Frontal cortex (tissue), 3 donors: ENCODE measurements at regions not wholly inside any gene's neighbourhood (a gene's known extent, or its start where the extent isn't known, plus 50 kb on each side); places are given as distances from the start of the nearest gene placed in this dataset.

Source experiments
- DNase-seq, 2 donors: peaks; one replicate each; pipeline ENCODE4 v3.0.0; 2012; ENCODE audit warnings: low spot score in 2 of 2
- FAIRE-seq: peaks from 2 replicates; lab custom pipeline; 2012; peaks lifted over from hg19 to GRCh38; lab: Jason Lieb, UNC
- donor health status: control.
- donor health status: control.
- donor health status: control.

DNA sequence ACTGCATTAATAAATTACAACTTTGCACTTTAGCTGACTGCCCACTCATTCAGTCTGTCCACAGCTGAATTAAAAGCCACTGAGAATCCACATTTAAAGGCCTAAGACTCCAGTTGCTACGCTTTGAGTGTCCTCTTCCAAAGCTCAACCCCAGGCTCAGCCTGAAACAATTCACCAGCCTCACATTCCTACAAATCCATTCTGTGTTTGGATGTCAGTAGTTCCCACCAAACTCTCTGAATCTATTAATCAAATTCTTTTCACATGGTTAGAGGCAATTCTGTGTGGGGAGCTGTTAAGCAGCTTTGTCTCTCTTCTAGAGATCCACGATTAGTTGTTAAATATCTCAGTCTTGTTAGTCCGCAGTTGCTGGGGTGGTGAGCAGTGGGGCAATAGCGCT lies 116.8 kb upstream of the UBE2E2 start:
- FAIRE-seq (no peak), DNase-seq (no peak)

DNA sequence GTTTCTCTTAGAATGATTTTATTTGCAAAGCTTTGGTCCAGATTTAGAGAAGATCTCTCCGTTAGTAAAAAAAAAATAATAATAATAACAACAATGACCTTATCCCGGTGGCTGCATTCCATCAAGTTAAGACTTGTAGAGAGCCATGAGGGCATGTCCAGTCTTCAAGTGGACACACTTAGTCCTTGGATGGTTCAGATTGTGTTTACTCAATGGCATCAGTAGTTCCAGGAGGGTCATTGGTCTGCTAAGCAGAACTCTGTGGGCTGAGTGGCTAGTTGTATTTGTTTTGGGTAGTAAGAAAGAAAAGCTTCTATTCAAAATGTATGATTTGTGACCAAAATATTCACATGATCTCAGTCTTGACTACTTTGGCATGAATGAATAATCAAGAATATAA lies 116.3 kb upstream of the UBE2E2 start:
- DNase-seq (no peak), FAIRE-seq (no peak)

DNA sequence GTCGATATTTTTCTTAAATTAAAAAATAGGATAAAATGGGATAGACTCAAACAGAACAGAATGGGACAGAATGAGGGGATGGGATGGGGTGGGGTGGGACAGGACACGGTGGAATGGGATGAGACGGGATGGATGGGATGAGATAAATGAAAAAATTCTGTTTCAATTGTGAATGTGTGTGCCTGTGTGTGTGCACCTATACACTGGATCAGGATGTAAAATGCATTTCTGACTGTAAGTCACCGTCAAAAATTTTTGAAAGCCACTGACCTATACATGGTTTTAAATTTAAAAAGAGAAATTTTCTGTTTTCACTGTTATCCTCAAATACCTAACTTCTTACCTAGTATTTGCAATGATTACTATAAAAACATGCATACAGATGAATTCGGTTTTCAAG lies 108.7 kb upstream of the UBE2E2 start:
- no peak for FAIRE-seq
- DNase-seq: no peak

DNA sequence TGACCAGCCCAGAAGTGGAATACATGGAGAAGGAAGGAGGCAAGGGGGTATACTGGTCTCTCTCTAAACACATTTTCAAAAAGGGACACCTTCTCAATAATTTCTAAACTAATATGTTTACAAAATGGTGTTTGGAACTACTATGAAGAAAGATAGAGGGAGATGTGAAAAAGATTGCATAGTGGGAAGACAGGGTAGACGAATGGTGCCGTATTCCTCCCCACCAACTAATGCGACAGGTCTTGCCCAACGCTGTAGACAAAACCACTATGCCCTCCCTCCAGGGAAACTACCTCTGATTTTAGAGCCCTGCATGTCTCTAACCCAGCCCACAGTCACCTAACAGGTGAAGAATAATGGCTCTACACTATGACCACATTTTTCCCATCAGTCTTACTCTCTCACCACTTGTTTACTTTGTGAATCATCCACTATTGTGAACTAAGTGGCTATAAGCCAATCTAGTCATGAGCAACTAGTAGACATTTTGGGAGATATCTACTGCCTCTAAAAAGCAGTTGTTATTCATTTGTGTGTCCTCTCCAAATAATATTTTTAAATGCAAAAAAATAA lies 108.2 kb upstream of the UBE2E2 start:
- DNase-seq: no peak
- FAIRE-seq: no peak

DNA sequence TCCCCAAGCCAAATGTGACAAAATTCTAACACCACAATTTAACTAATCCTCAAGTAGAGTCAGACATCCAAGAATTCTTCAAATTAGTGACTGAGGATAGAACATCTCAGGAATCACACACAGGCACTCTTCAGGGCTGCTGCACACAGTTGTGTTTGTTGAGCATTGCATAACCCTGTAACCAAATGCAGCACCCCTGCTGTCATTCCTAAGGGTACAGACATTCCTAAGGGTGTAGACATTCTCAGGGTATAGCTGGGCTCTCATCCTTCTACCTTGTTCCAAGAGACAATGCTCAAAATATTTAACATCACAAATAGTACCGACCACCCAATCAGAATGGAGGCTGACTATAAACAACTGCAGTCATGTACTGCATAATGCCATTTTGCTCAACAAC lies 107.1 kb upstream of the UBE2E2 start:
- DNase-seq: no peak
- no peak for FAIRE-seq

DNA sequence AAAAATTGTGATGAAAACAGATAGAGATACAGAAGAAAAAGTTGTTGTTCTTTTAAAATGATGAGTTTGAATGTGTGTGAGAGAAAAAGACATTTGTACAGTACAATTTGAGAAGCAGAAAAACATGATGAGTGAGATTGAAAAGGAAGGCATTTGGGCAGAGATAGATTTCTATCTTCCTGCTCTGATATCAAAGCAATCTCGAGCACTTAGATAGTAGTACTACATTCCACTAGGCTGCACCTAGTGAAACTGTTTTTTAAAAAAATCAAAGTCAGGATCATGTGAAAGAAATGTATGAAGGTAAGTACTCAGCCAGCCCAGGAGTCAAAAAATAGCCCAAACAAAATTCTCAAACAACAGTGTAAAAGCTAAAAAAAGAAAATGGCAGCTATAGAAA lies 104.1 kb upstream of the UBE2E2 start:
- FAIRE-seq (no peak), DNase-seq (no peak)

DNA sequence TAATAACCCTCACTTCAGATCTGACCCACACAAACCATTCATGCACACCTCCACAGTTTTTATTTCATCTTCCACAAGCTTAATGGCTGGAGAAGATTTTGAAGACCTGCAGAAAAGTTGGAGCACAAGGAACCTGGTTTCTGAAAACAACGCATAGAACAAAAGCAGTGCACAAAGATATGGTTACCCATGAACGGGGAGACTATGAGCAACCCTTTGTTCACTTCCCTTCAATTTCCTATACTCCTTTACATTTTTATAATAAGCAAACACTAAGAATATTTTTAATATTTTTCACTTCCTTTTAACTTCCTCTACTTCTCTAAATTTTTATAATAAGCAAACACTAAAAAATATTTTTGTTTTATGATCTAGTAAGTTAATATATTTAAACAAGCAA lies 103.5 kb upstream of the UBE2E2 start:
- FAIRE-seq (no peak), DNase-seq (no peak)

DNA sequence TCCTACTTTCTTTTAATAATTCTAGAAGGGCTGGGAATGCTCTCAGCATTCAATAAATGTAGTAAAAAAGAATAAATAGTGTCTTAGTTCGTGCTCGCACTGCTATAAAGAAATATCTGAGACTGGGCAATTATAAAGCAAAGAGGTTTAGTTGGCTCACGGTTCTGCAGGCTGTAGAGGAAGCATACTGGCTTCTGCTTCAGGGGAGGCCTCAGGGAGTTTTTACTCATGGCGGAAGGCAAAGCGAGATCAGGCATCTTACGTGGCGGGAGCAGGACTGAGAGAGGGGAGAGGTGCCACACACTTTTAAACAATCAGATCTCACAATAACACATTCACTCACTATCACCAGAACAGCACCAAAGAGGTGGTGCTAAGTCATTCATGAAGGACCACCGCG lies 103.0 kb upstream of the UBE2E2 start:
- FAIRE-seq (no peak), DNase-seq (no peak)

DNA sequence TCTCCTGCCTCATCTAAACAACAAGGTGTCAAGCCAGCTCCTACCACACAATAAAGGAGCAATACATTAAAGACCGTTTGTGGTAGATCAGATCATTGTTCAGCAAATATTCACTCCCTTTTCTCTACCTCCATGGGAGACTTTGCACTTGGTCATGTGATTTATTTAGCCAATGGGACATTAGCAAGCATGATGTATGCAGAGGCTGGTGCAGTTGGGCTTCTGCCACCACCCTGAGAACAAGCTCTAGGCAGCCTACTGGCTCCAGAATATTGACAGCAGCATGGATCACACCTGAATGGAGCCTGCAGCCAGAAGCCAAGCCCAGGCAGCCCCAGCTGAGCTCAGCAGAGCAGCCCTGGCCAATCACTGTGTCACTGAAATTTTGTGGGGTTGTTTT lies 99.4 kb upstream of the UBE2E2 start:
- FAIRE-seq (no peak), DNase-seq (no peak)

DNA sequence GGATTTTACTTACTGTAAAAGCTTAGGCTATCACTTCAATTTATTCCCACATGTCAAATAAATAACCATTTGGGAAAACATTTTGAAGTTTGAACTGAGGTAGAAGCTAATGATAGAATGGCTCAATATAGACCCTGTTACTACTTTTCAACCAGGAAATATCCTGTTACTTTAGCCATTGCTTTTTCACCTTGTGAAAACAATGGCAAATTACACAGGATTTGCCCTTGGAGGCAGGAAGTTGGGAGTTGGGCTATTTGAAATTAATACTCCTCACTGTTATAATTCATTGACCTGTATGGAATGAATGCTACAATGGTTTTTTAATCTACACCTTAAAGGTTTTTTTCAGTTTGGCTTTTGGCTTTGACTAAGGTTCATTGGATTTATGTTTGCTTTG lies 98.1 kb upstream of the UBE2E2 start:
- no peak for DNase-seq
- no peak for FAIRE-seq

DNA sequence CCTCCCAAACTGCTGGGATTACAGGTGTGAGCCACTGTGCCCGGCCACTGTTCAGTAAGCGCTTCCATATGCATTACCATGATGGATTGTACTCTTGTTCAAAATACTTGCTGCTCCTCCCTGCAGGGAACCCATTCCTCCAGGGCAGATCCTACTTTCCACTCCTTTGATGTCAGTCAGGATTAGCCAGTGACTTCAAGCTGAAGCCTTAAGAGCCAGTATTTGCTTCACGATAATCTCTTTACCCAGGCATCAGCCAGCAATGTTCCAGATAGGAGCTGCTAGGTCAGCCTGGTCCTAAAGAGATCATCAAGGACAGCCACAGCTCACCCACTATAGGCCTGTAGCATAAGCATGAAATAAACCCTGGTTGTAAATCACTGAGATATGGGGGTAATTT lies 96.5 kb upstream of the UBE2E2 start:
- DNase-seq (no peak), FAIRE-seq (no peak)

DNA sequence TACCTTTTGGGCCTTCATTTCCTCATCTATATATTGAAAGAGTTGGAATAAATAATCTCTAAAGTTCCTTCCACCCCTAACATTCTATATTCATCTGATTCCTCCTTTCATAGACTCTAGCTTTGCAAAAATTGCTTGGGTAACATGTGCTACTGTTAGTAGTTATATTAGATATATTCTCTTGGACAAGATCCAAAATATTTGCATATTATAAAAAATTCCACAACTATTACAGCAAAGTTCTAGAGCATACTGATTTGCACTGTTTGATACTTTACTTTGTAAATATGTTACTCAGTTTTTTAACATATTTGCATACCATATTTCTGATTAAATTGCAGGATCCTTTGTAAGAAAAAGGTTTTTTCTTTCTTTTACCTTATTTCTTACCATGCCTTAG lies 95.9 kb upstream of the UBE2E2 start:
- no peak for FAIRE-seq
- no peak for DNase-seq

DNA sequence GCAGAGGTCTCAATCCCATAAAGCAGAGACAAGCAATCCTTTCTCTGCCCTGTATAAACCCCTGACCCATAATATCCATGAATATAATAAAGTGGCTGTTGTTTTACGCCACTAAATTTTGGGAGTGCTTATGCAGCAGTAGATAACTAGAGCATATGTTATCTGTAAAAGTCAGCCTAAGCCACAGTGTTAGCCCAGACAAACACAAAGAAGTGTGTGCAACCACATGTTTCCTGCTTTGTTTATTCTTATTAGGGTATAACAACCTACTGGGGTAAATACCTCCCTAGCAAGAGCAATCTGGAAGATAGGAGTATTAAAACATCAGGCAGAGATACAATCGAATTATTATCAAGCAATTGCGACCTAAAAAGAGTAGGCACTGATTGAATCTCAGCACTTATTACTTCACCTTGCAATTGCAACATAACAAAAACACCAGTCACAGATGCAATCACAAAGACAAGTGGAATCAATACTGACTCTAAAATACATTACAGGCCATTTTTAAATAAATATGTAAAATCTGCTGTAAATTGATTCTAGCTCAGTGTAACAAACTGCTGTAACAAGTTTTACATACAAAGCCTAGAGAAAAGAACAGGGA lies 94.6 kb upstream of the UBE2E2 start:
- FAIRE-seq (no peak), DNase-seq (no peak)

DNA sequence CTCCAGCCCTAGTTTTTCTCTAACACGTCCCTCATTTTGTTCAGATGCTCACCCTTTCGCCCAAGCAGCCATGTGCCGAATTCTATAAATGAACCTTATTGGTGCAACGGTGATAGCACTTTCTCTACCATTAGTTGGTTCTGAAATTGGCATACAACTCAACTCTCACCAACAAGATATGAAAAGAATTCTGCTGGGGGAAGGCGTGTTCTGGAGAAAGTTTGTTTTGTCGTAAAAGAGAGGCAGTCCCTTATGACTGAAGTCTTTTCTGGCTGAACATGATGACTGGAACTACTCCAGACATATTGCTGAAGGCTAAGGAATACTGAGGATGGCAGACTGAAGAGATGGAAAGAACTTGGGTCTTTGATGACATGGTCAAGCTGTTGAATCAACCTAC lies 91.8 kb upstream of the UBE2E2 start:
- FAIRE-seq (no peak), DNase-seq (no peak)

DNA sequence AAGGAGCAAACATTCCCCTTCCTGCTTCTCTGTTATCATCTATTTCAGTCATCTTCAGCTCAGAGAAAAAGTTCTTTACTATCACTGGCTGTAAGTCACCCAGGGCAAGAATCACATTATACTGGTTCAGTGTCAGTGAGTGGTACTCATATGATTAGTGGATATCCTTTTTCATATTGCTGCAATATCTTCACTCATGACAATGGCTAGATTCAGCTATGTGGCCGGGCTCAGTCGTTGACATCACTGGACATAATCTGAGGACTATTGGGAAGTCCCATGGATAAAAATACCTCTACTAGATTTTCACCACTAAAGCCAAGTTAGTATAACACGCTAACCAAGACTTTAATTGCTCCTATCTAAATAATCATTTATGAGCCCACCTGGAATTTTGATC lies 91.3 kb upstream of the UBE2E2 start:
- DNase-seq (no peak), FAIRE-seq (no peak)

DNA sequence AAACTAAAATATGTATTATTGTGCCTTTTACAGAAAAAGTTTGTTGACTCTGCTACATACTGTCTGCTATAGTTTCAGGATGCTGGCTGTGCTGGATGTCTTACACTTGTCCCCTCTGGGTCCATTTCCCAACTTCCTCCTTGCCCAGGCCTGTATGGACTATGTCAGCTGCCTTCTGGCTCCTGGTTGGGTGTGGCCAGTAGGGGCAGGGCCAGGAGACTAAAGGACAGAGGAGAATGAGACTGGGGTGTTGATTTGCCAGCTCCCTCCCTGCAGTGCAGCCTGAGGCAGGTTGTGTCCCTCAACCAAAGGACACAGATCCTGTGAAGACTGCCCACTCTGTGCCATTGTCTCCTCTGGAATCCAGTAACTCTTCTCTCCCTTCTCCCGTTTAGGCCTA lies 90.6 kb upstream of the UBE2E2 start:
- DNase-seq (no peak), FAIRE-seq (no peak)

DNA sequence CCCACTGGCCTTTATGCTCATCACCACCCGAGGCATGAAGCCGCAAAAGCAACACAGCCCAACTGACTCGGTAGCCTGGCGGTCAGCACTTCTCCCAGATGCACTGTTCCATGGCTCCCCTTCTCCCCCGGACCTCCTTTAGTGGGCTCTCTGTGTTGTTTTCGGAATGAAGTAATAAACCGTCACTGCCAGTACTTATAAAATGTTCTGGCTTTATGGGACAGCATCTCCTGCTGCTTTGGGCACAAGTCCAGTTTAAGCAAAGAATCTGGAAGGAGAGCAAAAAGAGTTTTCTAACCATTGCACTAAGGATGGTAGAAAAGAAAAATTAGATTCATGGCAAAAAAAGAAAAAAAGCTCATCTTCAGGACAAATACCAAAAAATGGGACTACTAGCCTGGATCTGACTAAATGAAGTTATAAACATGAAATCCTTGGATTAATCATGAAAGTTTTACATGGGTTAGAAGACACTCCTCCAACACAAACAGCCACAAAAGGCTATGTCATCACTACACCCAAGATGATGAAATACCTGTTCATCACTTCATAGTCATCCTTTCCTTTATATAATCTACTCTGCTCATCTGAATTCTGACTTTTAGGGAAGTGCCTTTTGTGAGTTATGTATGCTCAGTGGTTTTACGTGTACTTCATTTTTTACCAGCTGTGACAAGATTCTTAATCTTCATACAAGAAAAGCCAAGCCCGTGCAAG lies 89.5 kb upstream of the UBE2E2 start:
- no peak for DNase-seq
- FAIRE-seq: no peak

DNA sequence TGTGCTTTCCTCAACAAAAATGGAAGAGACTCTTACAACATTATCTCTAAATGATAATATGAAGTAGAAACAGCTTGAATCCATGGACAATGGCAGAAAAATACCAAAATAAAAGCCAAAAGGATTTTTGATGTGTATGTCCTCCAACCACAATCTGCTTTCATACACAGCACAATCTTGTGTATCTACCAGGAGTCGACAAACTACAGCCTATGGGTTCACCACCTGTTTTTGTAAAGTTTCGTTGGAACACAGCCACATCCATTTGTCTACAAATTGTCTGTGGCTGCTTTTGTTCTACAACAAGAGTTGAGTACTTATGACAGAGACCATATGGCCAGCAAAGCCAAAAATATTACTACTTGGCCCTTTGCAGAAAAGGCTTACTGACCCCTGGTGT lies 88.7 kb upstream of the UBE2E2 start:
- FAIRE-seq (no peak), DNase-seq (no peak)

DNA sequence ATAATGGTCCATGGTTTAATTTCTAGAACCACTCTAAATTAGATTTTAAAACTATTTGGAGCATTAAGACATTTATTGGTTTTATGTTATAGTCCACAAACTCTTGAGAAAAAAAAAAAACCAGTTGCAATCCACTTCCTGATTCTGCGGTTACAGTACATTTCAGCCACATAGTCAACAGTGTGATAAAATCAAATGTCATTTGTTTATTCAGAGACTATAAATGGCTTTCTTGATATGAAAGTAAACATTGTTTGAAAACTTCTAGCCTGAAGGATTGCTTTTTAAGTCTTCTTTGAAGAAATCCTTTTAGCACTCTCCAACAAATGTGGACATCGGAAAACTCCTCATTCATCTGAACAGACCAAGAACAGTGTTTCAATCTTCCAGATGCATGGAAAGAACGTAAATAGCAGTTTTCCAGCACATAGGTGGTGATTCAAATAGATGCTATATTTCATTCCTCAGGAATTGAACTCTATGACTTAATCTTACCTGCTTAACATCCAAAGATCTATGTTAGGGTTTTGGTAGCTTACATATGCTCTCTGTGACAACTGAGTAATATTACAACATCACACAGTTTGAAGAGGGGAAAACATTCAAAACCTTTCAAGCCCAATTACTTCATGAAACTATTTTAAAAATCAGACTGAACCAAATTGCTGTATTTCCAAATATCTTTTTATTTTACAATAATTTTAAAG lies 87.8 kb upstream of the UBE2E2 start:
- DNase-seq: no peak
- no peak for FAIRE-seq

DNA sequence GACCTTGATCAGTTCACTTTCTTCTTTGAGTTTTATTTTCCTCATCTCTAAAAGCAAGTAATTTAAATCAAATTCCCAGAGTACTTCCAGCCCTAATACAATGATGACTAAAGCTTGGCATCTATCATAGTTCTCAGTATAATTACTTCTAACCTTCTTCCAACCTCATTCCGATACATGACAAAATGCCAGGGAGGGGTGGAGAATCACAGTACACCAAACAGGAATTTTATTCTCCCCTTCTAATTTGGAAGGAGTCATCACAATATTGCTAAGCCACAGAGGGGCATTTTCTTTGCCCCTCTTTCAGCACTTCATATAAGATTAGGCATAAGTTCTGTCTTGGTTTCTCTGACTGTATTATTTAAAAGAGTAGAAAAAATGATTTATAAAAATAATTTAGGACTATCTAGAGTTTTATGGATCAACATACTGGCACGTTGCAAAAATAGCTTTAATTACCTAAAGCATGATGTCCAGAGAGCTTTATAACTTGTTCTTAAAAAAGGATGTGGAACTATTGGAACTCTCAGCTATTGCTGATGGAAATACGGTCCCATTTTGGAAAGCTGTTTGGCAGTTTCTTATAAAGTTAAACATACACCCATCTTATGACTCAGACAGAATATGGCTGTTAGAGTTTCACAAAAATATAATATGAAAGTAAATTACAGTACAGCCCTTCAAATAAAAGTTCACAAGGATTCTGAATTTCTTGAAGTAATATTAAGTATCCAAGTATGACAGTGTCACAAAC lies 86.9 kb upstream of the UBE2E2 start:
- FAIRE-seq (no peak), DNase-seq (no peak)

DNA sequence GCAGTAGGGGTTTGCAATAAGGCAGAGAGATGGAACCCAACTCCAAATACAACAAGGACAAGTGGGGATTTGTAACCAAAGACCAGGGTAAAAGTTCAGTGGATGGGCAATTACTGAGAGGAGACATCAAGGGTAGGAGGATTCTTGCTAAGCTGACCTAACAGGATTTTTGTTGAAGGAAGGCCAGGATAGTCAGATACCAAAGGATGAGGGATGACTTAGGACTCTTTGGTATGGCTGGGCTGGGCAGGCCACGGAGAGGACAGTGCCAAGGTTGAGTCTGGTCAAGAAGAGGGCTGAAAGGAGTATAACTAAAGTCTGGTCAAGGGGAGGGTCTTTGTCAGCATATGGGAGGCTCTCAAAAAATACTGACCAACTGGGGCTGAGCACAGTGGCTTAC lies 85.3 kb upstream of the UBE2E2 start:
- FAIRE-seq (no peak), DNase-seq (no peak)
